ENCODE measurements at regions not wholly inside any gene's neighbourhood (a gene's known extent, or its start where the extent isn't known, plus 50 kb on each side); places are given as distances from the start of the nearest gene placed in this dataset.

DNA sequence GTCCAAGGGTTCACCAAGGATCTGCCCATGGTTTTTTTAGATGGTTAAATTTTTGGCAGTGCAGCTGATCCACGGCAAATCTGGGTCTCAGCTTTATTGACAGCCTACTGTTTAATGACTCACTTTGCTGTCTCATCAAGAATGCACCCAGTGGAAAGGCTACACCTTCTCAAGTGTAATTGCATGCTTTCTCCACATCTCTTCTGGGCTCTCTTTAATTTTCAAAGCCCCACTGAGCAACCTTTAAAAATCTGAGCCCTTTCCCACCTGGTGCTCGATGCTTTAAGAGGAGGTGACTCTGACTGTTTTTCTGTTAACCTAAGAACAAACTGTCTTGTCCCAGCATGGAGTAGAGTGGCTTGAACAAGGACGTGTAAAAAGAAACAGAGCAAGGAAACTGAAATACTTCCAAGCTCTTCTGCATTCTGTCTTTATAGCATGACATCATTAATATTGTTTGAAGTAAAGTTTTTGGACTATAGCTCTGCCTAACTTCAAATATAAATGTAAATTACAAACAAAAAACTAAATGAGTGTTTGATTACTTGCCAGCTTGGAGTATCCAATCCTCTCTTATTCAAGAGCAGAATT lies 214.2 kb upstream of the KRR1 start:
- Histone ChIP-seq H3K4me2 (ENCODE audit: low read length) (no peak overlapping the region), H3K9ac (ENCODE audit: low read length) (no peak overlapping the region), H3K27me3 (ENCODE audit: insufficient read depth, low read depth, low read length) (no peaks in the 10 kb centered on the region), H3F3A (ENCODE audit: insufficient read depth, low read length, poor library complexity, severe bottlenecking) (no peaks in the 10 kb centered on the region), H3K9me3 (ENCODE audit: low read length) (no peaks in the 10 kb centered on the region), H4K20me1 (ENCODE audit: insufficient read depth) (no peaks in the 10 kb centered on the region), H3K79me2 (replicated peaks; ENCODE audit: insufficient read depth, low read length) (no peaks in the 10 kb centered on the region), H3K9me2 (ENCODE audit: insufficient read depth, low read length) (no peaks in the 10 kb centered on the region), H3K27ac (ENCODE audit: low read length) (no peak overlapping the region), H2AFZ (ENCODE audit: low read depth, low read length) (no peak overlapping the region), H3K4me3 (ENCODE audit: low read length) (no peak overlapping the region), H3K36me3 (ENCODE audit: insufficient read depth, low read length) (no peaks in the 10 kb centered on the region)
- TF ChIP-seq POLR2AphosphoS5 (IDR thresholded peaks at IDR 0.05) (no peak), SMC3 (conservative IDR thresholded peaks at IDR 0.05; ENCODE audit: poor library complexity) (no peak), RAD21 (conservative IDR thresholded peaks at IDR 0.05) (no peak), EZH2 (IDR thresholded peaks at IDR 0.05; ENCODE audit: borderline replicate concordance, insufficient read depth, low read length, poor library complexity, severe bottlenecking) (no peak), EP300 (conservative IDR thresholded peaks at IDR 0.05; ENCODE audit: poor library complexity, severe bottlenecking) (no peak), MXI1 (conservative IDR thresholded peaks at IDR 0.05; ENCODE audit: poor library complexity, severe bottlenecking) (no peak), TAF1 (IDR thresholded peaks at IDR 0.05; ENCODE audit: low read depth) (no peak)
- TF ChIP-seq, protein P1, sequence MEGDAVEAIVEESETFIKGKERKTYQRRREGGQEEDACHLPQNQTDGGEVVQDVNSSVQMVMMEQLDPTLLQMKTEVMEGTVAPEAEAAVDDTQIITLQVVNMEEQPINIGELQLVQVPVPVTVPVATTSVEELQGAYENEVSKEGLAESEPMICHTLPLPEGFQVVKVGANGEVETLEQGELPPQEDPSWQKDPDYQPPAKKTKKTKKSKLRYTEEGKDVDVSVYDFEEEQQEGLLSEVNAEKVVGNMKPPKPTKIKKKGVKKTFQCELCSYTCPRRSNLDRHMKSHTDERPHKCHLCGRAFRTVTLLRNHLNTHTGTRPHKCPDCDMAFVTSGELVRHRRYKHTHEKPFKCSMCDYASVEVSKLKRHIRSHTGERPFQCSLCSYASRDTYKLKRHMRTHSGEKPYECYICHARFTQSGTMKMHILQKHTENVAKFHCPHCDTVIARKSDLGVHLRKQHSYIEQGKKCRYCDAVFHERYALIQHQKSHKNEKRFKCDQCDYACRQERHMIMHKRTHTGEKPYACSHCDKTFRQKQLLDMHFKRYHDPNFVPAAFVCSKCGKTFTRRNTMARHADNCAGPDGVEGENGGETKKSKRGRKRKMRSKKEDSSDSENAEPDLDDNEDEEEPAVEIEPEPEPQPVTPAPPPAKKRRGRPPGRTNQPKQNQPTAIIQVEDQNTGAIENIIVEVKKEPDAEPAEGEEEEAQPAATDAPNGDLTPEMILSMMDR (IDR thresholded peaks at IDR 0.05; ENCODE audit: poor library complexity, severe bottlenecking): no peak
- TF ChIP-seq, protein P2, sequence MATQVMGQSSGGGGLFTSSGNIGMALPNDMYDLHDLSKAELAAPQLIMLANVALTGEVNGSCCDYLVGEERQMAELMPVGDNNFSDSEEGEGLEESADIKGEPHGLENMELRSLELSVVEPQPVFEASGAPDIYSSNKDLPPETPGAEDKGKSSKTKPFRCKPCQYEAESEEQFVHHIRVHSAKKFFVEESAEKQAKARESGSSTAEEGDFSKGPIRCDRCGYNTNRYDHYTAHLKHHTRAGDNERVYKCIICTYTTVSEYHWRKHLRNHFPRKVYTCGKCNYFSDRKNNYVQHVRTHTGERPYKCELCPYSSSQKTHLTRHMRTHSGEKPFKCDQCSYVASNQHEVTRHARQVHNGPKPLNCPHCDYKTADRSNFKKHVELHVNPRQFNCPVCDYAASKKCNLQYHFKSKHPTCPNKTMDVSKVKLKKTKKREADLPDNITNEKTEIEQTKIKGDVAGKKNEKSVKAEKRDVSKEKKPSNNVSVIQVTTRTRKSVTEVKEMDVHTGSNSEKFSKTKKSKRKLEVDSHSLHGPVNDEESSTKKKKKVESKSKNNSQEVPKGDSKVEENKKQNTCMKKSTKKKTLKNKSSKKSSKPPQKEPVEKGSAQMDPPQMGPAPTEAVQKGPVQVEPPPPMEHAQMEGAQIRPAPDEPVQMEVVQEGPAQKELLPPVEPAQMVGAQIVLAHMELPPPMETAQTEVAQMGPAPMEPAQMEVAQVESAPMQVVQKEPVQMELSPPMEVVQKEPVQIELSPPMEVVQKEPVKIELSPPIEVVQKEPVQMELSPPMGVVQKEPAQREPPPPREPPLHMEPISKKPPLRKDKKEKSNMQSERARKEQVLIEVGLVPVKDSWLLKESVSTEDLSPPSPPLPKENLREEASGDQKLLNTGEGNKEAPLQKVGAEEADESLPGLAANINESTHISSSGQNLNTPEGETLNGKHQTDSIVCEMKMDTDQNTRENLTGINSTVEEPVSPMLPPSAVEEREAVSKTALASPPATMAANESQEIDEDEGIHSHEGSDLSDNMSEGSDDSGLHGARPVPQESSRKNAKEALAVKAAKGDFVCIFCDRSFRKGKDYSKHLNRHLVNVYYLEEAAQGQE (IDR thresholded peaks at IDR 0.05; ENCODE audit: borderline replicate concordance): no peak

DNA sequence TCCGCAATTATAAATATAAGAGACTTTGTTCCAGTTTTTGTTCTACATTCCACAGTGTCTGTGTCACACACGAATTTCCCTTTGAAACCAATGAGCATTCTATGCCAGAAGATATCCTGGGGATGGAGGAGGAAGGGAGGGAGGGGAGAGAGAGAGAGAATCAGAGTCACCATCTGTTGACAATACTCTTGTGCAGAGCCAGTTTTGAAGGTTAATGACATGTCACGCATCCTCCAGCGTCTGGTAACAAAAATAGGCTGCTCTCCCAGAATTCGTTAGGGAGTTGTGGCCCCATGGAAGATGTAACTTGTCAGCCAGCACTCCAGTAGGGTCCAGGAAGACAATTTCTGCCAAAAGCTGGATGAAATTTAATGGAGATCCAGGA lies 213.5 kb upstream of the KRR1 start:
- H3K4me2 ChIP-seq (ENCODE audit: low read length): no peak overlapping the region

More for the DNA sequence above, 213.5 kb upstream of the KRR1 start:
- no peak overlapping the region for H3K27ac ChIP-seq (ENCODE audit: low read length)
- H3K9me2 ChIP-seq (ENCODE audit: insufficient read depth, low read length): no peaks in the 10 kb centered on the region
- H4K20me1 ChIP-seq (ENCODE audit: insufficient read depth): no peaks in the 10 kb centered on the region
- H3K36me3 ChIP-seq (ENCODE audit: insufficient read depth, low read length): no peaks in the 10 kb centered on the region
- H3K9ac ChIP-seq (ENCODE audit: low read length): no peak overlapping the region
- H3F3A ChIP-seq (ENCODE audit: insufficient read depth, low read length, poor library complexity, severe bottlenecking): no peaks in the 10 kb centered on the region
- no peak overlapping the region for H3K4me3 ChIP-seq (ENCODE audit: low read length)
- TF ChIP-seq, protein P2 (IDR thresholded peaks at IDR 0.05; ENCODE audit: borderline replicate concordance): no peak
- TF ChIP-seq MXI1 (conservative IDR thresholded peaks at IDR 0.05; ENCODE audit: poor library complexity, severe bottlenecking): no peak
- TF ChIP-seq RAD21 (conservative IDR thresholded peaks at IDR 0.05): no peak
- no peak for TF ChIP-seq TAF1 (IDR thresholded peaks at IDR 0.05; ENCODE audit: low read depth)
- no peak for TF ChIP-seq SMC3 (conservative IDR thresholded peaks at IDR 0.05; ENCODE audit: poor library complexity)
- TF ChIP-seq POLR2AphosphoS5 (IDR thresholded peaks at IDR 0.05): no peak
- H3K27me3 ChIP-seq (ENCODE audit: insufficient read depth, low read depth, low read length): no peaks in the 10 kb centered on the region
- no peak overlapping the region for H2AFZ ChIP-seq (ENCODE audit: low read depth, low read length)
- no peaks in the 10 kb centered on the region for H3K79me2 ChIP-seq (replicated peaks; ENCODE audit: insufficient read depth, low read length)
- no peaks in the 10 kb centered on the region for H3K9me3 ChIP-seq (ENCODE audit: low read length)

Data from neural cell (in vitro differentiated cells).